Suprapubic skin (tissue), 4 donors: ENCODE measurements at regions not wholly inside any gene's neighbourhood (a gene's known extent, or its start where the extent isn't known, plus 50 kb on each side); places are given as distances from the start of the nearest gene placed in this dataset.

Experiments used
- EP300 ChIP-seq: sonication (generic); formaldehyde crosslinking; IDR thresholded peaks from one replicate; pipeline ENCODE4 v1.6.1; 2017; ENCODE audit warnings: antibody characterized with exemption
- POLR2A ChIP-seq, 2 donors: fragments of 450-650 bp; IDR thresholded peaks; one replicate each; pipeline ENCODE4 v1.6.1; 2017; ENCODE audit warnings: antibody characterized with exemption in 2 of 2, mild to moderate bottlenecking in 2 of 2, moderate library complexity in 2 of 2
- POLR2AphosphoS5 ChIP-seq, 3 donors: sonication (generic); formaldehyde crosslinking; IDR thresholded peaks; one replicate each; pipeline ENCODE4 v1.6.1; 2017; ENCODE audit warnings: antibody characterized with exemption in 3 of 3
- TF ChIP-seq, protein P1 (sequence below), 2 donors: fragments of 200-600 bp in 1 of 2; fragments of 450-650 bp in 1 of 2; sonication (generic) in 1 of 2; IDR thresholded peaks; one replicate each; pipeline ENCODE4 v1.5.1; 2016 to 2019; ENCODE audit warnings: antibody characterized with exemption in 2 of 2, mild to moderate bottlenecking in 1 of 2, moderate library complexity in 1 of 2

DNA sequence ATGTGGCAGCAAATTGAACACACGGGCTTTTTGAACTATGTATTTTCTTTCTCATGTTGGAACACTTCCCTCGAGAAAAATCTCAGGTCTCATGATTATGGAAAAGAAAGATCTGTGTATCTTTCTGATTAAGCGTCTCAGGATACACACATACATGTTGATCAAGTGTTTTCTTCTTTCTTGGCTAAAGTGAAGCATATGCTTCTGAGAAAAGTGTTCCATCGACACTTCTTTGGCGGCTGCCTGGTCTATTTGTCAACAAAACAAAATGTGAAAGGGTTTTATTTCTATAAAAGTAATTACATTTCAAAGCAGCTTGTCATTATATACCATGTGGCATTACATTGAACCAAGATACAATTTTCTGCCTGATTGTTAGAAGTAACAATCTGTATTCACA lies 157.5 kb downstream of the DLEU7 start:
- TF ChIP-seq, protein P1, sequence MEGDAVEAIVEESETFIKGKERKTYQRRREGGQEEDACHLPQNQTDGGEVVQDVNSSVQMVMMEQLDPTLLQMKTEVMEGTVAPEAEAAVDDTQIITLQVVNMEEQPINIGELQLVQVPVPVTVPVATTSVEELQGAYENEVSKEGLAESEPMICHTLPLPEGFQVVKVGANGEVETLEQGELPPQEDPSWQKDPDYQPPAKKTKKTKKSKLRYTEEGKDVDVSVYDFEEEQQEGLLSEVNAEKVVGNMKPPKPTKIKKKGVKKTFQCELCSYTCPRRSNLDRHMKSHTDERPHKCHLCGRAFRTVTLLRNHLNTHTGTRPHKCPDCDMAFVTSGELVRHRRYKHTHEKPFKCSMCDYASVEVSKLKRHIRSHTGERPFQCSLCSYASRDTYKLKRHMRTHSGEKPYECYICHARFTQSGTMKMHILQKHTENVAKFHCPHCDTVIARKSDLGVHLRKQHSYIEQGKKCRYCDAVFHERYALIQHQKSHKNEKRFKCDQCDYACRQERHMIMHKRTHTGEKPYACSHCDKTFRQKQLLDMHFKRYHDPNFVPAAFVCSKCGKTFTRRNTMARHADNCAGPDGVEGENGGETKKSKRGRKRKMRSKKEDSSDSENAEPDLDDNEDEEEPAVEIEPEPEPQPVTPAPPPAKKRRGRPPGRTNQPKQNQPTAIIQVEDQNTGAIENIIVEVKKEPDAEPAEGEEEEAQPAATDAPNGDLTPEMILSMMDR (IDR thresholded peaks at IDR 0.05), result no peak
- no peak for TF ChIP-seq POLR2A (IDR thresholded peaks at IDR 0.05)
- TF ChIP-seq EP300, result no peak
- no peak for TF ChIP-seq POLR2AphosphoS5 (IDR thresholded peaks at IDR 0.05)
